Activated CD4-positive, alpha-beta T cell treated with anti-CD3 and anti-CD28 coated beads, Interleukin-2, amount 10 ng/mL, durations not matched to agents 7 days and 5 days (primary cell): ENCODE measurements at regions not wholly inside any gene's neighbourhood (a gene's known extent, or its start where the extent isn't known, plus 50 kb on each side); places are given as distances from the start of the nearest gene placed in this dataset.

Source experiments
- CTCF ChIA-PET: fragments of 350-600 bp; sonication (Branson Sonifier 250); formaldehyde crosslinking; loops from one replicate; lab custom pipeline; 2021; ENCODE audit warnings: antibody characterized with exemption; lab: Charles Lee
- POLR2A ChIA-PET: fragments of 350-600 bp; sonication (Branson Sonifier 250); formaldehyde crosslinking; loops from one replicate; lab custom pipeline; 2021; ENCODE audit warnings: antibody characterized with exemption; lab: Charles Lee
- DNase-seq: peaks from one replicate; pipeline ENCODE4 v3.0.0-alpha.2; 2020
- H3K27ac Mint-ChIP-seq: one replicate; pipeline ENCODE4 v1.8.0; 2021; ENCODE audit warnings: mild to moderate bottlenecking, moderate library complexity, mixed read lengths
- H3K27me3 Mint-ChIP-seq: one replicate; pipeline ENCODE4 v1.8.0; 2021; ENCODE audit warnings: mixed read lengths
- H3K36me3 Mint-ChIP-seq: one replicate; pipeline ENCODE4 v1.8.0; 2021; ENCODE audit warnings: low read depth, mixed read lengths
- H3K4me1 Mint-ChIP-seq: one replicate; pipeline ENCODE4 v1.8.0; 2021; ENCODE audit warnings: mixed read lengths
- H3K4me3 Mint-ChIP-seq: one replicate; pipeline ENCODE4 v1.8.0; 2021; ENCODE audit warnings: mild to moderate bottlenecking, moderate library complexity, mixed read lengths
- H3K9me3 Mint-ChIP-seq: one replicate; pipeline ENCODE4 v1.8.0; 2021; ENCODE audit warnings: mixed read lengths

DNA sequence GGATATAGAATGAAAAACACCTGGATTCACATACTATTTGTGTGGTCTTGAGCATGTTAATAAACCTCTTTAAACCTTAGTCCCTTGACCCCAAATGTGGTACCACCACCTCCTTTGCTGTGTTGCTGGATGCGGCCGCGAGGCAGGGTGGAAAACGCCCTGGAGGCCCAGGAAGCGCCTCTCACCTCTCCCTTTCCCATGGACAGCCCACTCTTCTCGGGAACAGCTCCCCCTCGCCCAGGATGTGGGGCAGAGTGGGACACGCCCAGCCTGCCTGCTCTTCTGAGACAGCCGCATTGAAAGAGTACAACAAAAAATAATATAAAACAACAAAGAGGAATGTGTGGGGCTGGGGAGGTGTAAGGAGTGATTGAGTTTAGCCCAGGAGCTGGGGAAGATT lies 549.0 kb upstream of the ID2 start:
- no peaks in the 10 kb centered on the region for H3K36me3 Mint-ChIP-seq
- ChIA-PET POLR2A (no interaction called here), CTCF (no interaction called here)
- peaks cover 3% of the 10 kb centered on the region for H3K4me1 Mint-ChIP-seq
- H3K27ac Mint-ChIP-seq, result no peak overlapping the region
- no peak for DNase-seq
- no peaks in the 10 kb centered on the region for H3K27me3 Mint-ChIP-seq
- H3K9me3 Mint-ChIP-seq, result peaks cover 8% of the 10 kb centered on the region
- no peak overlapping the region for H3K4me3 Mint-ChIP-seq

DNA sequence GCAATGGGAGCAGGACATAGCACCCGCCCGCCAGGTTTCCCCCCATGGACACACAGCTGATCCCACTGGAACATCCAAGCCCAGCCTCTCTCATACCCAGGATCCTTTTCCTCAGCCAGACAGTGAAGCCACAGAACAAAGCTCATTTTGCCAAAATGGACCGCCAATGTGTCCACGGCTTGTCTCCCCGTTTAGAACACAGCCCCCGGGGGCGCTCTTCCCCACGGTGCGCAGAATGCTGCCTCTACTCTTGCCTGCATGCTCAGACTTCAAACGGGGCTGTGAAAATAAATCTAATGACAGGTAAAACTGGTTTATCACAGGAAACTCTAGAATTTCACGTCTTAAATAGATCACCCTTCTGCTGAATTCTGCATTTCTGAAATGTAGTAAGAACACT lies 548.5 kb upstream of the ID2 start:
- Mint-ChIP-seq H3K9me3 (peaks cover 8% of the 10 kb centered on the region), H3K4me1 (peaks cover 3% of the 10 kb centered on the region), H3K27ac (no peak overlapping the region), H3K36me3 (no peaks in the 10 kb centered on the region), H3K27me3 (no peaks in the 10 kb centered on the region), H3K4me3 (no peak overlapping the region)
- ChIA-PET POLR2A (no interaction called here), CTCF (interaction anchor here (0.7 kb wide), 1 partner anchor 515 kb away, joined by 5 read pairs; no protein-coding TSS in a partner anchor)
- no peak for DNase-seq

DNA sequence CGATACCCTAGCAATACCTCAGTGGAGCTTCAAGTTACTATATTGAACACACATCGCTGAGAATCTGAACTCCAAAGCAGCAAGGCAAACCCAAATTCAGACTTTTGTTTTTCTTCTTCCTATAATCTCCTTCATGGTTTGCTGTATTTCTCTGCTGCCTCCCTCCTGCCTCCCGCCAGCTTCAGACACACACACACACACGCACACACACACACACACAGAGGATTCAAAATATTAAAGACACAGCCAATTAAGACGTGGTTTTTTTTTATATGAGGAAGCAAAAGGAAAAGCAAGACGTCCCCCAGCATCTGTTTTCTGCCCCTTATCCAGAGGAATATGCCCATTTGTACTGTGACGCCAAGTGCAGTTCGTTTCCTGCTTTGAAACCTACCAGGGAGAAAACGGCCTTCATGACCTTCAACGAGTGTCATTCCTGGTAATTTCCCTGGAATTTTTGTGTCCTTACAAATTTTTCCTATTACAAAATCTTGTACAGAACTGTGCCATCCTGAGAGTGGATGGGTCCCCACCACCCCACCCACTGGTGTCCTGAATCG lies 547.9 kb upstream of the ID2 start:
- no peak for DNase-seq
- ChIA-PET POLR2A (no interaction called here), CTCF (interaction anchor here (0.7 kb wide), 1 partner anchor 516 kb away, joined by 5 read pairs; no protein-coding TSS in a partner anchor)
- H3K4me3 Mint-ChIP-seq, result no peak overlapping the region
- peaks cover 14% of the 10 kb centered on the region for H3K9me3 Mint-ChIP-seq
- no peaks in the 10 kb centered on the region for H3K36me3 Mint-ChIP-seq
- H3K27ac Mint-ChIP-seq, result no peak overlapping the region
- H3K4me1 Mint-ChIP-seq, result peaks cover 3% of the 10 kb centered on the region
- H3K27me3 Mint-ChIP-seq, result no peaks in the 10 kb centered on the region

DNA sequence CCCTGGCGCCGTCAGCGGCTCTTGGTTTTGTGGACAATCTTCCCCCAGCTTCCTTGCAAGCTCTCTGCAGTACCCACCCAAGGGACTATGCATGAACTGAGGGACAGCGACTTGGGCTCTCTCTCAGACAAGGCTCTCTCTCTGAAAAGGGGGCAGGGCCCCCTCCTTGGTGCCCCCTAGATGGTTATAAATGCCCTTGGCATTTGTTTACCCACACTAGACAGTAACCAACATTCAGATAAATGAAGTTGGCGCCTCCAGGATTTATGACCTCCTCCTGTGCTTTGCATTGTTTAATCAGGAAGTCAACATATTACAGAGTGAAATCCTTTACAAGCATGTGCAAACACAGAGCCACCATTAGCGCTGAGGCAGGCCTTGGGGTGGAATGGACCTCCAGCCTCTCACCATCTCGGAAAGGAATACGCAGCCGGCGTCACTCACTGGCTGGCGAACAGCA lies 547.4 kb upstream of the ID2 start:
- DNase-seq, result no peak

DNA sequence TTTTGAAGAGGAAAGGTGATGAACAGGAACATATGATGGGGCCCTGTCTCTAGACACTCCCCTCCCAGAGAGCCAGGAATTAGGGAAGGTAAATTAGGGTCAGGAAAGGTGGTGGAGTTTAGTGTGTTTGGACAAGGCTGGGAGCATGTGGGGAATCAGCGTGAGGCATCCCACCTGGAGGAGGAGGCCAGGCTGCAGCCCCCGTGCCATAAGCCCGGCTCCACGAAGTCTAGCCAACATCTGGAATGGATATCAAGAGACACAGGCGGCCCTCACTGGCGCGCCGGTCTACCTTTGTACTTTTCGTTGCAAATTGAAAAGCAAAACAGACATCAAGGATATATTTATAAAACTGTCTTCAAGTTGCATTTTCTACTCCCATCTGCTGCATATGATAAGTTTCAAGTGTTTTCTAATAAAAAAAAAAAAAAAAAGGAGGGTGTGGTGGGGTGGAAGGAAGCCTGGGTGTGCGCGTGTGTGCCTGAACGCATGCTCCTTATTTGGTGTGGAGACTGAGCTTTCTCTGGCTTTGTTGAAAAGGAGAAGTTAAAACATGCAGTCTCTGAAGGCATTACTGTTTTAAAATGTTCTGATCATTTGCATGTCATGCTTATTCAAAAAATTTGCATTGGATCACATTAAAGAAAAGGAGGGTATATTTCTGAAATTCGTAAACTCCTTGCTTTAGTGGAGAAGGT lies 546.7 kb upstream of the ID2 start:
- no peaks in the 10 kb centered on the region for H3K27me3 Mint-ChIP-seq

More for the DNA sequence above, 547.4 kb upstream of the ID2 start:
- Mint-ChIP-seq H3K36me3 (no peaks in the 10 kb centered on the region), H3K27me3 (no peaks in the 10 kb centered on the region), H3K4me3 (no peak overlapping the region), H3K9me3 (peaks cover 14% of the 10 kb centered on the region), H3K4me1 (peaks cover 3% of the 10 kb centered on the region), H3K27ac (no peak overlapping the region)
- ChIA-PET POLR2A (no interaction called here), CTCF (no interaction called here)

DNA sequence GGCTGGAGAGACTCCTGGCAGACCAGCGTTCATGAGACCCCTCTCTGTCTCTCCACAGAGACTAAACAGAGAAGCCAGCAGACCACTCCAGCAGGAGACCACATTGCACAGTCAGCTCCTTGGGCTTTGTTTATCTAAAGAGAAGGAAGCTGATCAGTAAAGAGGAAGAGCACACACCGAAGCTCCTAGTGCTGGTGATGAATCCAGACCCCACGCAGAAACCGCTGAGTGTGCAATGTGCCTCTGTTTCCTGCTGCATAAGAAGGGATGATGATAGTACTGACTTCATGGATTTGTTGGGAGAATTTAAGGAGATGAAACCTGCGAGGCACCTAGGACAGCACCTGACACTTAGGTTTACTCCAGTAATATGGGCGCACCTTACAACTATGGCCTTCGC lies 544.1 kb upstream of the ID2 start:
- no peak for DNase-seq
- POLR2A ChIA-PET, result no interaction called here
- no peak overlapping the region for H3K4me3 Mint-ChIP-seq
- no peak overlapping the region for H3K27ac Mint-ChIP-seq
- CTCF ChIA-PET, result no interaction called here
- no peaks in the 10 kb centered on the region for H3K27me3 Mint-ChIP-seq
- H3K9me3 Mint-ChIP-seq, result peaks cover 17% of the 10 kb centered on the region
- peaks cover 3% of the 10 kb centered on the region for H3K4me1 Mint-ChIP-seq
- H3K36me3 Mint-ChIP-seq, result no peaks in the 10 kb centered on the region

More for the DNA sequence above, 546.7 kb upstream of the ID2 start:
- Mint-ChIP-seq H3K27ac (no peak overlapping the region), H3K4me1 (peaks cover 3% of the 10 kb centered on the region), H3K9me3 (peaks cover 14% of the 10 kb centered on the region), H3K4me3 (no peak overlapping the region), H3K36me3 (no peaks in the 10 kb centered on the region)
- ChIA-PET POLR2A (no interaction called here), CTCF (no interaction called here)
- no peak for DNase-seq

DNA sequence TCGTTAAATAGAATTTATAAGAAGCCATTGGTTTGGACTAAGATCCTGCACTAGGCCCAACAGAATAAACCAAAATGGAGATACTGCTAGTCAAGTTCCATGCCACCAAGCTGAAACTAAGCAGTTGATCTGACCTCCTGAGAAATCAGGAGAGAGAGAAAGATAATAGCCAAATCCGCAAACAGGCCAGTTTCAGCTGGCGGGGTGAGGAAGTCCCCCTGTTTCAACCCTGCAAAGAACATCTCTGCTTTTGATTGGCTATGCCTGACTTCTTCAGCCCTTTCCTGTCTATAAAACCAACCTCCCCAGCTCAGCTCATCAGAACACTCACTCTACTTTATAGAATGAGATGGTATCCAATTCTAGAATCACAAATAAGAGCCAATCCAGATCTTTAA lies 543.3 kb upstream of the ID2 start:
- peaks cover 19% of the 10 kb centered on the region for H3K9me3 Mint-ChIP-seq
- DNase-seq, result no peak
- H3K36me3 Mint-ChIP-seq, result no peaks in the 10 kb centered on the region
- ChIA-PET CTCF (no interaction called here), POLR2A (no interaction called here)
- no peak overlapping the region for H3K27ac Mint-ChIP-seq
- H3K4me3 Mint-ChIP-seq, result no peak overlapping the region
- H3K4me1 Mint-ChIP-seq, result peaks cover 3% of the 10 kb centered on the region
- no peaks in the 10 kb centered on the region for H3K27me3 Mint-ChIP-seq

DNA sequence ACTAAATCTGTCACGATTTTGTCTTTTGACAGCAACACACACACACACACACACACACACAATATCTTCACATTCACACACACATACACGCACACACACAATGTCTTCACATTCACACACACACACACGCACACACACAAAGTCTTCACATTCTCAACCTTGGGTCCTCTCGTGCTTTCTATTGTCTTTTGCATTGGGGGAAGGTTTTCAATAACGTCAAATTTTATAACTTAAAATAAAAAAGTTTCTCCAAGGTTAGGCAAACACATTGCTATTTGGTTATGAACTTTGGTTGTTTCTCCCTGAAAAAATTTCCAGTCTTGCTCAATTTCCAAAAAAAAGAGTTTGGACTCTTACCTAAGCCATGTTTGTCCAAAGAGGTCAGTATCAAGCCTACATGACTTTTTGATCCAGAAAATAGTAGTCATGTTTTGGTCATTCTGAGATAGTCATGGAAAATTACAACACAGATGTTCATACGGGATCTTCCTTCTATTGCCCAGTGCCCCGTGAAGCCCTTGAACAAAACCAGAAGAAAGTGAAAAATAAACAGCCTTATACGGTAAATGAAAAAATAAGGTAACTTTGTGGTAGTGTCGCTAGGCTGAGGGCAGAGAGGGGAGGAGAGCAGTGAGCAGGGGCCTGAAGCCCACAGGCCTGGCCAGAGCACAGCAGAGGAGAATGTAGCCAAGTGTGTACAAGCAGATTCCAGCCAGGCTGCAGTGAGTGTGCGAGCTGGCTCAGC lies 542.8 kb upstream of the ID2 start:
- CTCF ChIA-PET, result interaction anchor here (1.0 kb wide), 1 partner anchor 19 kb away, joined by 5 read pairs; no protein-coding TSS in a partner anchor
- H3K27ac Mint-ChIP-seq, result no peak overlapping the region
- H3K27me3 Mint-ChIP-seq, result no peaks in the 10 kb centered on the region

DNA sequence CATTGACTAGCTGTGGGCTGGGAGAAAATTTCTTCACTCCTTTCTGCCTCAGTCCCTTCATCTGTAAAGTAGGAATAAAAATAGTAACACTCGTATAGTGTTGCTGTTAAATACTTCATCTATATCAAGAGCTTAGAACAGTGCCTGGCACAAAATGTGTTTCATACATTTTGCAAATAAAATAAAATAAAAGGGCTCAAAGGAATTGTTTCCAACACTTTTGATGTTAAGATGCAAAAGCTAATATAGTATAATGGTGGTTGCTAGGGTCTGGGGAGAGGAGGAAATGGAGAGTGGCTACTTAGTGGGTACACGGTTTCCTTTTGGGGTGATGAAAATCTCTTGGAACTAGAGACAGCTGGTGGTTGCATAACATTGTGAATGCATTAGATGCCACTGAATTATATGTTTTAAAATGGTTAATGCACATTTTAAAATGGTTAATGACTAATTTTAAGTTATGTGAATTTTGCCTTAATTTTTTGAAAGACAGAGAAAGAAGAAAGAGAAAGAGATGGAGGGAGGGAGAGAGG lies 542.1 kb upstream of the ID2 start:
- Mint-ChIP-seq H3K4me3 (no peak overlapping the region), H3K36me3 (no peaks in the 10 kb centered on the region), H3K4me1 (peaks cover 4% of the 10 kb centered on the region), H3K27ac (no peak overlapping the region), H3K27me3 (no peaks in the 10 kb centered on the region), H3K9me3 (peaks cover 20% of the 10 kb centered on the region)
- POLR2A ChIA-PET, result no interaction called here
- DNase-seq, result no peak
- CTCF ChIA-PET, result interaction anchor here (1.0 kb wide), 1 partner anchor 18 kb away, joined by 5 read pairs; no protein-coding TSS in a partner anchor

More for the DNA sequence above, 542.8 kb upstream of the ID2 start:
- Mint-ChIP-seq H3K4me3 (no peak overlapping the region), H3K4me1 (peaks cover 3% of the 10 kb centered on the region), H3K9me3 (peaks cover 19% of the 10 kb centered on the region), H3K36me3 (no peaks in the 10 kb centered on the region)
- DNase-seq, result no peak
- POLR2A ChIA-PET, result no interaction called here

DNA sequence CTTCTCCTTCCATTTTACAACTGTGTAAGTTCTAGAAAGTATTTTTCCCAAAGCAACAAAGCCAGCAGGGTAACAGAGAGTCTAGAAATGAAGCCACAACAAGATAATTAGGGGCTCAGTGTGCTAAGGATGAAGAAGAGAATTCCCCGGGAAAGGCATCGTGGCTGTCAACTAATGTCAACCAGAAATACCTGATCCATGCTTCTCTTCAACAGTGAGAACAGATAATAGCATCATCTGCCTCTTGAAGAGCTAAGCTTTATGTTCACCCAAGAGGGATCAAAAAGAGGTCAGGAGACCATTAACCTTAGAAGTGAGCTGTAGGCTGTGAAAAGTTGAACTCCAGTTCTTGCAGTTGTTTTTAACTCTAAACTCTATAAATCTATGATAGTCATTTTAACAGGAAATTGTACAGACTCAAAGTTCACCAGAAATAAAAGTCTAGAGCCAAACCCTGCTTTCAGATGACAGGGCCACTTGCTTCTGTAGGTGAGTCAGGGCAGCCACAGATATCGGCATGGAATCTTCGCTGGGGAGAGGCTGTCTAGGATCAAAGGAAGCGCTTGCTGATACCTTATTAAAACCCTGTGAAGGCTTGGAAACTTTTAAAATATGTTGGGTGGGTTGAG lies 540.7 kb upstream of the ID2 start:
- Mint-ChIP-seq H3K36me3 (no peaks in the 10 kb centered on the region), H3K9me3 (peaks cover 17% of the 10 kb centered on the region), H3K27me3 (no peaks in the 10 kb centered on the region), H3K4me3 (no peak overlapping the region), H3K27ac (no peak overlapping the region), H3K4me1 (peaks cover 1% of the 10 kb centered on the region)
- ChIA-PET POLR2A (no interaction called here), CTCF (no interaction called here)
- no peak for DNase-seq

DNA sequence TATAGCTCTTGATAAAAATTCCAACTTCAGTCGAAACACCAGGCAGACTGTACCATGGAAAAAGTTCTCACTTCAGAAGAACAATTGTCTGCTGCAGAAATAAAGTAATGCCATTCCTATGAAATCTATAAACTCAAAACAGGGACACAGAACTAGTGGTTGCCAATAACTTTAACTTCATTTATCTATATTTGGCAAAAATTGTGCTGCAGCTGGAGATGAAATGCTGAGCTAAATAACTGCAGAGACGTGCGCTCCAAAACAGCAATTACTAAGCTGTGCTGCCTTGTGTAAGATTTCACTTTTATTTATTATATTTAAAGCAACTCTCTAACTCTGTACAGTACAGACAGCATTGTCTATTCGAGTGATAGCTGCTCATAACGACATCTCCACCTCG lies 540.1 kb upstream of the ID2 start:
- H3K27ac Mint-ChIP-seq, result no peak overlapping the region

DNA sequence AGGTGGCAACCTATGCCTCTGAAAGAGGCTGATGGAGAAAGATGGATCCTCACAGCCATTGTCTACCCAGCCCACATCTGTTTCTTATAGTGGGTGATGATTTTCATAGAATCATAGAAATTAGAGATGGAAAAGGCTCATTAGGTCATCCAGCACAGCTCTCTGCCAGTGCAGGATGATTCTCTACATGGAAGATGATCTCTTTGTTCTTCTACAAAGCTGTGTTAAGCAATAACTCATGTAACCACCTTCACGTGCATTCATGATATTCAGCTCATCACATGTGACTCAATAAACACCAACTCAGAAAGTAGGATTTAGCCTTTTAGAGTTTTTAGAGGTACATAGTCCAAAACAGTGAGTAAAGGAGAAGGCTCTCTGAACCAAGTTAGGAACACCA lies 539.4 kb upstream of the ID2 start:
- no peaks in the 10 kb centered on the region for H3K36me3 Mint-ChIP-seq
- ChIA-PET CTCF (interaction anchor here (1.2 kb wide), 1 partner anchor 11 kb away, joined by 3 read pairs; no protein-coding TSS in a partner anchor), POLR2A (no interaction called here)
- H3K4me3 Mint-ChIP-seq, result no peak overlapping the region
- H3K27ac Mint-ChIP-seq, result no peak overlapping the region
- peaks cover 13% of the 10 kb centered on the region for H3K9me3 Mint-ChIP-seq
- no peak for DNase-seq
- H3K27me3 Mint-ChIP-seq, result no peaks in the 10 kb centered on the region
- H3K4me1 Mint-ChIP-seq, result peaks cover 1% of the 10 kb centered on the region

More for the DNA sequence above, 540.1 kb upstream of the ID2 start:
- Mint-ChIP-seq H3K4me1 (peaks cover 1% of the 10 kb centered on the region), H3K36me3 (no peaks in the 10 kb centered on the region), H3K4me3 (no peak overlapping the region), H3K9me3 (peaks cover 16% of the 10 kb centered on the region), H3K27me3 (no peaks in the 10 kb centered on the region)
- DNase-seq, result no peak
- ChIA-PET POLR2A (no interaction called here), CTCF (interaction anchor here (1.2 kb wide), 1 partner anchor 12 kb away, joined by 3 read pairs; no protein-coding TSS in a partner anchor)
